GM12878 (cell line): ENCODE measurements at regions not wholly inside any gene's neighbourhood (a gene's known extent, or its start where the extent isn't known, plus 50 kb on each side); places are given as distances from the start of the nearest gene placed in this dataset.

Source experiments
- ATAC-seq: fragments of 200-7000 bp; cut with Tn5 transposase; 3 replicates; pipeline ENCODE4 v1.9.1; 2020; ENCODE audit warnings: mild to moderate bottlenecking, moderate library complexity
- BruUV-seq: library from RNA; stranded (reverse); fragments of 400-500 nt; replicated peaks from 2 replicates; lab custom pipeline; 2021; lab: Mats Ljungman, UMichigan
- CTCF ChIA-PET: fragments of 300-600 bp; sonication (Branson Sonifier 250); formaldehyde crosslinking; extraction: SDS; loops from one replicate; lab custom pipeline; 2021; ENCODE audit warnings: inconsistent platforms; lab: Yijun Ruan, JAX
- POLR2A ChIA-PET: fragments of 350-600 bp; formaldehyde crosslinking; extraction: SDS; loops from one replicate; lab custom pipeline; 2021; ENCODE audit warnings: inconsistent platforms; lab: Charles Lee
- RAD21 ChIA-PET: fragments of 300-600 bp; sonication (Branson Sonifier 250); formaldehyde crosslinking; loops from one replicate; lab custom pipeline; 2023; ENCODE audit warnings: antibody characterized with exemption; ENCODE audit not compliant: unreplicated experiment; lab: Charles Lee
- SMC1A ChIA-PET: fragments of 300-600 bp; sonication (Branson Sonifier 250); formaldehyde crosslinking; loops from one replicate; lab custom pipeline; 2023; ENCODE audit not compliant: unreplicated experiment, uncharacterized antibody; lab: Charles Lee
- DNase-seq: peaks from one replicate; pipeline ENCODE4 v3.0.0-alpha.2; 2011; ENCODE audit warnings: low read depth, low spot score
- FAIRE-seq: peaks from 3 replicates; lab custom pipeline; 2011; peaks lifted over from hg19 to GRCh38; lab: Jason Lieb, UNC
- H2AFZ ChIP-seq: 2 replicates; pipeline ENCODE4 v1.6.0; 2011; ENCODE audit warnings: low read depth, low read length, control low read depth; ENCODE audit not compliant: control insufficient read depth
- H3K27ac ChIP-seq: 2 replicates; pipeline ENCODE4 v1.5.1; 2011; ENCODE audit warnings: control low read depth; ENCODE audit not compliant: control insufficient read depth, insufficient read depth
- H3K27me3 ChIP-seq, 2 experiments: replicated peaks in 1 of 2; 2 replicates each; pipeline versions ENCODE4 v1.6.0 to v1.6.1; 2011; ENCODE audit warnings: low read length in 1 of 2; ENCODE audit not compliant: control insufficient read depth in 2 of 2, insufficient read depth in 2 of 2
- H3K36me3 ChIP-seq, 2 experiments: 2 replicates each; pipeline ENCODE4 v1.5.1; 2011; ENCODE audit warnings: low read length in 1 of 2; ENCODE audit not compliant: control insufficient read depth in 2 of 2, insufficient read depth in 2 of 2
- H3K4me1 ChIP-seq: 2 replicates; pipeline ENCODE4 v1.6.1; 2011; ENCODE audit warnings: mild to moderate bottlenecking, low read length, moderate library complexity, mixed read lengths; ENCODE audit not compliant: control insufficient read depth, insufficient read depth
- H3K4me2 ChIP-seq: 2 replicates; pipeline ENCODE4 v1.6.0; 2011; ENCODE audit warnings: control low read depth; ENCODE audit not compliant: control insufficient read depth, insufficient read depth
- H3K4me3 ChIP-seq: fragments of 200-600 bp; sonication (generic); 2 replicates; pipeline ENCODE4 v1.5.1; 2016
- H3K79me2 ChIP-seq: 2 replicates; pipeline ENCODE4 v1.6.0; 2011; ENCODE audit warnings: low read length; ENCODE audit not compliant: control insufficient read depth, insufficient read depth
- H3K9ac ChIP-seq: 2 replicates; pipeline ENCODE4 v1.8.0; 2011; ENCODE audit warnings: low read length, control low read depth, mixed read lengths; ENCODE audit not compliant: control insufficient read depth, insufficient read depth
- H3K9me3 ChIP-seq: replicated peaks from 3 replicates; pipeline ENCODE4 v1.5.1; 2011; ENCODE audit warnings: mild to moderate bottlenecking, low read length; ENCODE audit not compliant: control insufficient read depth, insufficient read depth
- H4K20me1 ChIP-seq: 2 replicates; pipeline ENCODE4 v1.6.0; 2011; ENCODE audit not compliant: control insufficient read depth, insufficient read depth
- CBFB ChIP-seq: IDR thresholded peaks from 2 replicates; pipeline ENCODE4 v1.6.1; 2016; ENCODE audit warnings: antibody characterized with exemption, low read depth
- CEBPB ChIP-seq, 2 experiments: fragments of 150-350 bp in 1 of 2; IDR thresholded peaks; 2 replicates each; pipeline ENCODE4 v1.6.1; 2012 to 2014; ENCODE audit warnings: low read depth in 2 of 2, low read length in 2 of 2, borderline replicate concordance in 1 of 2, inconsistent platforms in 1 of 2
- CREM ChIP-seq: IDR thresholded peaks from 2 replicates; pipeline ENCODE4 v1.6.1; 2014; ENCODE audit warnings: antibody characterized with exemption, low read depth
- EZH2 ChIP-seq: IDR thresholded peaks from 2 replicates; pipeline ENCODE4 v1.6.1; 2012; ENCODE audit warnings: low read depth, mild to moderate bottlenecking, control low read depth, inconsistent platforms, low read length, borderline replicate concordance; ENCODE audit not compliant: control insufficient read depth
- JUND ChIP-seq: IDR thresholded peaks from 2 replicates; pipeline ENCODE4 v1.6.1; 2012; ENCODE audit warnings: low read depth, mild to moderate bottlenecking, low read length, improper control_type of control experiment, moderate library complexity
- NBN ChIP-seq: fragments of 450-650 bp; IDR thresholded peaks from 2 replicates; pipeline ENCODE4 v1.6.1; 2016
- REST ChIP-seq: IDR thresholded peaks from 2 replicates; pipeline ENCODE4 v1.6.1; 2012; ENCODE audit warnings: mild to moderate bottlenecking, low read depth, low read length
- RUNX3 ChIP-seq: IDR thresholded peaks from 2 replicates; pipeline ENCODE4 v1.6.1; 2012; ENCODE audit warnings: low read length, inconsistent platforms
- SMC3 ChIP-seq: IDR thresholded peaks from 2 replicates; pipeline ENCODE4 v1.6.1; 2011; ENCODE audit warnings: low read length, improper control_type of control experiment, borderline replicate concordance
- SRF ChIP-seq, 2 experiments: IDR thresholded peaks; 2 replicates each; pipeline ENCODE4 v1.6.1; 2011; ENCODE audit warnings: low read depth in 2 of 2, low read length in 2 of 2, mild to moderate bottlenecking in 1 of 2, moderate library complexity in 1 of 2
- STAT1 ChIP-seq: fragments of 450-650 bp; conservative IDR thresholded peaks from 2 replicates; pipeline ENCODE4 v1.6.1; 2014; ENCODE audit warnings: antibody characterized with exemption, mild to moderate bottlenecking
- ZNF207 ChIP-seq: fragments of 450-650 bp; IDR thresholded peaks from 2 replicates; pipeline ENCODE4 v1.6.1; 2014; ENCODE audit warnings: antibody characterized with exemption, mild to moderate bottlenecking, borderline replicate concordance
- ZNF217 ChIP-seq: fragments of 450-650 bp; IDR thresholded peaks from 2 replicates; pipeline ENCODE4 v1.6.1; 2017; ENCODE audit warnings: antibody characterized with exemption, mild to moderate bottlenecking
- ZNF24 ChIP-seq: fragments of 450-650 bp; IDR thresholded peaks from 2 replicates; pipeline ENCODE4 v1.6.1; 2017; ENCODE audit warnings: antibody characterized with exemption, mild to moderate bottlenecking
- WGBS: methylation state at CpG from one replicate; pipeline ENCODE4 v1.1.6; 2016; ENCODE audit warnings: low lambda C conversion rate; ENCODE audit not compliant: insufficient replicate concordance, insufficient coverage; ENCODE audit errors: missing lambda C conversion rate; 5-methylcytosine and 5-hydroxymethylcytosine counted together
- in situ Hi-C: fragments of 300-500 bp; cut with MboI; formaldehyde crosslinking; loops from 9 replicates; pipeline ENCODE4 v1.14.3; 2018; ENCODE audit warnings: mixed read lengths
- intact Hi-C: fragments of 100-400 bp; cut with micrococcal nuclease; formaldehyde crosslinking; loops from one replicate; pipeline ENCODE4 v1.14.2; 2022; ENCODE audit not compliant: unreplicated experiment
- TF ChIP-seq, protein P1 (sequence below): IDR thresholded peaks from 2 replicates; pipeline ENCODE4 v1.6.1; 2011; ENCODE audit warnings: low read depth, low read length, improper control_type of control experiment, borderline replicate concordance
- TF ChIP-seq, protein P2 (sequence below): IDR thresholded peaks from 2 replicates; pipeline ENCODE4 v1.6.1; 2012; ENCODE audit warnings: low read length, inconsistent platforms
- TF ChIP-seq, protein P3 (sequence below): IDR thresholded peaks from 2 replicates; pipeline ENCODE4 v1.6.1; 2011; ENCODE audit warnings: borderline replicate concordance, low read depth, mild to moderate bottlenecking, moderate library complexity, low read length; ENCODE audit not compliant: insufficient read depth, poor library complexity, severe bottlenecking

DNA sequence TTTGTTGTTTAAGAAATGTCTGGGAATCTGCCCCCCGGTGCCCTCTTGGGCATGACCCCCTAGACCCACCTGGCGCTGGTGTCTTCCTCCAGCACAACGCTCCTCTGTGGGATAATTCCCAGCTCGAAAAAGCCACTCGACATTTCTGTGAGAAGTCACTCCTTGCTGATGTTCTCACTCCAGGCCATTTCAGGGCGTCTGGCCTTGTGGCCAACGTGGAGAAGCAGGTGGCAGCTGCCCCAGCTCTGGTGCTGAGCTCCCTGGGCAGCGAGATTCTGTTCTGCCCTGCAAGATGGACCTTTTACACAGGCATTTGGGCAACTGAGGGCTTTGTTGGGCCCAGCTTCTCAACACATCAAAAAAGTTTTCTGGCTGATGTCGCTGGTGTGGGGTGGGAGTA, 147.7 kb upstream of the WNT4 start:
- Histone ChIP-seq H3K4me3 (no peak overlapping the region), H2AFZ (no peak overlapping the region), H3K4me1 (no peaks in the 10 kb centered on the region), H3K27ac (no peak overlapping the region), H4K20me1 (no peaks in the 10 kb centered on the region), H3K4me2 (no peak overlapping the region), H3K9me3 (peaks cover 2% of the 10 kb centered on the region; the same call in 1 of the 3 replicates), H3K9ac (no peak overlapping the region), H3K27me3 (no peaks in the 10 kb centered on the region), H3K79me2 (no peaks in the 10 kb centered on the region), H3K36me3 (no peaks in the 10 kb centered on the region)
- TF ChIP-seq JUND = no peak
- TF ChIP-seq SMC3 = no peak
- no peak for TF ChIP-seq RUNX3
- no peak for TF ChIP-seq SRF (IDR thresholded peaks at IDR 0.05; ENCODE audit: low read depth in 2 of 2, low read length in 2 of 2)
- TF ChIP-seq ZNF217 = no peak
- TF ChIP-seq STAT1 = no peak
- TF ChIP-seq ZNF24 = no peak
- TF ChIP-seq, protein P1, sequence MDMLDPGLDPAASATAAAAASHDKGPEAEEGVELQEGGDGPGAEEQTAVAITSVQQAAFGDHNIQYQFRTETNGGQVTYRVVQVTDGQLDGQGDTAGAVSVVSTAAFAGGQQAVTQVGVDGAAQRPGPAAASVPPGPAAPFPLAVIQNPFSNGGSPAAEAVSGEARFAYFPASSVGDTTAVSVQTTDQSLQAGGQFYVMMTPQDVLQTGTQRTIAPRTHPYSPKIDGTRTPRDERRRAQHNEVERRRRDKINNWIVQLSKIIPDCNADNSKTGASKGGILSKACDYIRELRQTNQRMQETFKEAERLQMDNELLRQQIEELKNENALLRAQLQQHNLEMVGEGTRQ = no peak
- TF ChIP-seq CEBPB (IDR thresholded peaks at IDR 0.05; ENCODE audit: borderline replicate concordance in 1 of 2, low read depth in 2 of 2, low read length in 2 of 2) = no peak
- TF ChIP-seq, protein P2, sequence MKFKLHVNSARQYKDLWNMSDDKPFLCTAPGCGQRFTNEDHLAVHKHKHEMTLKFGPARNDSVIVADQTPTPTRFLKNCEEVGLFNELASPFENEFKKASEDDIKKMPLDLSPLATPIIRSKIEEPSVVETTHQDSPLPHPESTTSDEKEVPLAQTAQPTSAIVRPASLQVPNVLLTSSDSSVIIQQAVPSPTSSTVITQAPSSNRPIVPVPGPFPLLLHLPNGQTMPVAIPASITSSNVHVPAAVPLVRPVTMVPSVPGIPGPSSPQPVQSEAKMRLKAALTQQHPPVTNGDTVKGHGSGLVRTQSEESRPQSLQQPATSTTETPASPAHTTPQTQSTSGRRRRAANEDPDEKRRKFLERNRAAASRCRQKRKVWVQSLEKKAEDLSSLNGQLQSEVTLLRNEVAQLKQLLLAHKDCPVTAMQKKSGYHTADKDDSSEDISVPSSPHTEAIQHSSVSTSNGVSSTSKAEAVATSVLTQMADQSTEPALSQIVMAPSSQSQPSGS = no peak
- no peak for TF ChIP-seq NBN
- no peak for TF ChIP-seq ZNF207
- no peak for TF ChIP-seq CREM
- TF ChIP-seq CBFB = no peak
- TF ChIP-seq REST = no peak
- TF ChIP-seq EZH2 = no peak
- TF ChIP-seq, protein P3, sequence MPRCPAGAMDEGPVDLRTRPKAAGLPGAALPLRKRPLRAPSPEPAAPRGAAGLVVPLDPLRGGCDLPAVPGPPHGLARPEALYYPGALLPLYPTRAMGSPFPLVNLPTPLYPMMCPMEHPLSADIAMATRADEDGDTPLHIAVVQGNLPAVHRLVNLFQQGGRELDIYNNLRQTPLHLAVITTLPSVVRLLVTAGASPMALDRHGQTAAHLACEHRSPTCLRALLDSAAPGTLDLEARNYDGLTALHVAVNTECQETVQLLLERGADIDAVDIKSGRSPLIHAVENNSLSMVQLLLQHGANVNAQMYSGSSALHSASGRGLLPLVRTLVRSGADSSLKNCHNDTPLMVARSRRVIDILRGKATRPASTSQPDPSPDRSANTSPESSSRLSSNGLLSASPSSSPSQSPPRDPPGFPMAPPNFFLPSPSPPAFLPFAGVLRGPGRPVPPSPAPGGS = no peak
- intact Hi-C loops (no loop called here), in situ Hi-C loops (no loop called here)
- WGBS = 25% methylated on average over 8 of the region's 9 CpGs
- FAIRE-seq (no peak), ATAC-seq (no peak), DNase-seq (no peak)
- ChIA-PET POLR2A (no interaction called here), SMC1A (interaction anchor here (0.6 kb wide), 1 partner anchor 91 kb away, joined by 3 read pairs; no protein-coding TSS in a partner anchor), CTCF (no interaction called here), RAD21 (no interaction called here)
- no TSS peak for BruUV-seq
